ENCODE measurements at regions not wholly inside any gene's neighbourhood (a gene's known extent, or its start where the extent isn't known, plus 50 kb on each side); places are given as distances from the start of the nearest gene placed in this dataset.

DNA sequence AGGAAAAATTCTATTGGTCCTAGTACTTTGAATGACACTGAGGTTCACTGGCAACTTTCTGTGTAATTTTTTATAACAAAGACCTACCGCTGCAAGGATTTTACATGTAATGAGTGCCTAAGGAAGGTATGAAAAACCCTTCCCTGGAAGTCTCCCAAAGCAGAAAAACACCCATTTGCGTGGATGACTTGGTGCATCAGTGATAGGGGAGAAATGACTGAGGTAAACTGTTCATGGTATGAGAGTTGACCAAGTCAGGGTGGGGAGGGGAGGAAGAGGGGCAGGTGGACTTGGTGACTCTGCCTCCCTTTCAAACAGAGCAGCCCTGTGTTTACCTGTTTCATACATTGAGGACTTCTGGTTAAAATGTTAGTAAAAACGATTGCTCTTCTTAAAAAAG lies 78.8 kb upstream of the IPO9 start (continued):
- TF ChIP-seq, protein P1, sequence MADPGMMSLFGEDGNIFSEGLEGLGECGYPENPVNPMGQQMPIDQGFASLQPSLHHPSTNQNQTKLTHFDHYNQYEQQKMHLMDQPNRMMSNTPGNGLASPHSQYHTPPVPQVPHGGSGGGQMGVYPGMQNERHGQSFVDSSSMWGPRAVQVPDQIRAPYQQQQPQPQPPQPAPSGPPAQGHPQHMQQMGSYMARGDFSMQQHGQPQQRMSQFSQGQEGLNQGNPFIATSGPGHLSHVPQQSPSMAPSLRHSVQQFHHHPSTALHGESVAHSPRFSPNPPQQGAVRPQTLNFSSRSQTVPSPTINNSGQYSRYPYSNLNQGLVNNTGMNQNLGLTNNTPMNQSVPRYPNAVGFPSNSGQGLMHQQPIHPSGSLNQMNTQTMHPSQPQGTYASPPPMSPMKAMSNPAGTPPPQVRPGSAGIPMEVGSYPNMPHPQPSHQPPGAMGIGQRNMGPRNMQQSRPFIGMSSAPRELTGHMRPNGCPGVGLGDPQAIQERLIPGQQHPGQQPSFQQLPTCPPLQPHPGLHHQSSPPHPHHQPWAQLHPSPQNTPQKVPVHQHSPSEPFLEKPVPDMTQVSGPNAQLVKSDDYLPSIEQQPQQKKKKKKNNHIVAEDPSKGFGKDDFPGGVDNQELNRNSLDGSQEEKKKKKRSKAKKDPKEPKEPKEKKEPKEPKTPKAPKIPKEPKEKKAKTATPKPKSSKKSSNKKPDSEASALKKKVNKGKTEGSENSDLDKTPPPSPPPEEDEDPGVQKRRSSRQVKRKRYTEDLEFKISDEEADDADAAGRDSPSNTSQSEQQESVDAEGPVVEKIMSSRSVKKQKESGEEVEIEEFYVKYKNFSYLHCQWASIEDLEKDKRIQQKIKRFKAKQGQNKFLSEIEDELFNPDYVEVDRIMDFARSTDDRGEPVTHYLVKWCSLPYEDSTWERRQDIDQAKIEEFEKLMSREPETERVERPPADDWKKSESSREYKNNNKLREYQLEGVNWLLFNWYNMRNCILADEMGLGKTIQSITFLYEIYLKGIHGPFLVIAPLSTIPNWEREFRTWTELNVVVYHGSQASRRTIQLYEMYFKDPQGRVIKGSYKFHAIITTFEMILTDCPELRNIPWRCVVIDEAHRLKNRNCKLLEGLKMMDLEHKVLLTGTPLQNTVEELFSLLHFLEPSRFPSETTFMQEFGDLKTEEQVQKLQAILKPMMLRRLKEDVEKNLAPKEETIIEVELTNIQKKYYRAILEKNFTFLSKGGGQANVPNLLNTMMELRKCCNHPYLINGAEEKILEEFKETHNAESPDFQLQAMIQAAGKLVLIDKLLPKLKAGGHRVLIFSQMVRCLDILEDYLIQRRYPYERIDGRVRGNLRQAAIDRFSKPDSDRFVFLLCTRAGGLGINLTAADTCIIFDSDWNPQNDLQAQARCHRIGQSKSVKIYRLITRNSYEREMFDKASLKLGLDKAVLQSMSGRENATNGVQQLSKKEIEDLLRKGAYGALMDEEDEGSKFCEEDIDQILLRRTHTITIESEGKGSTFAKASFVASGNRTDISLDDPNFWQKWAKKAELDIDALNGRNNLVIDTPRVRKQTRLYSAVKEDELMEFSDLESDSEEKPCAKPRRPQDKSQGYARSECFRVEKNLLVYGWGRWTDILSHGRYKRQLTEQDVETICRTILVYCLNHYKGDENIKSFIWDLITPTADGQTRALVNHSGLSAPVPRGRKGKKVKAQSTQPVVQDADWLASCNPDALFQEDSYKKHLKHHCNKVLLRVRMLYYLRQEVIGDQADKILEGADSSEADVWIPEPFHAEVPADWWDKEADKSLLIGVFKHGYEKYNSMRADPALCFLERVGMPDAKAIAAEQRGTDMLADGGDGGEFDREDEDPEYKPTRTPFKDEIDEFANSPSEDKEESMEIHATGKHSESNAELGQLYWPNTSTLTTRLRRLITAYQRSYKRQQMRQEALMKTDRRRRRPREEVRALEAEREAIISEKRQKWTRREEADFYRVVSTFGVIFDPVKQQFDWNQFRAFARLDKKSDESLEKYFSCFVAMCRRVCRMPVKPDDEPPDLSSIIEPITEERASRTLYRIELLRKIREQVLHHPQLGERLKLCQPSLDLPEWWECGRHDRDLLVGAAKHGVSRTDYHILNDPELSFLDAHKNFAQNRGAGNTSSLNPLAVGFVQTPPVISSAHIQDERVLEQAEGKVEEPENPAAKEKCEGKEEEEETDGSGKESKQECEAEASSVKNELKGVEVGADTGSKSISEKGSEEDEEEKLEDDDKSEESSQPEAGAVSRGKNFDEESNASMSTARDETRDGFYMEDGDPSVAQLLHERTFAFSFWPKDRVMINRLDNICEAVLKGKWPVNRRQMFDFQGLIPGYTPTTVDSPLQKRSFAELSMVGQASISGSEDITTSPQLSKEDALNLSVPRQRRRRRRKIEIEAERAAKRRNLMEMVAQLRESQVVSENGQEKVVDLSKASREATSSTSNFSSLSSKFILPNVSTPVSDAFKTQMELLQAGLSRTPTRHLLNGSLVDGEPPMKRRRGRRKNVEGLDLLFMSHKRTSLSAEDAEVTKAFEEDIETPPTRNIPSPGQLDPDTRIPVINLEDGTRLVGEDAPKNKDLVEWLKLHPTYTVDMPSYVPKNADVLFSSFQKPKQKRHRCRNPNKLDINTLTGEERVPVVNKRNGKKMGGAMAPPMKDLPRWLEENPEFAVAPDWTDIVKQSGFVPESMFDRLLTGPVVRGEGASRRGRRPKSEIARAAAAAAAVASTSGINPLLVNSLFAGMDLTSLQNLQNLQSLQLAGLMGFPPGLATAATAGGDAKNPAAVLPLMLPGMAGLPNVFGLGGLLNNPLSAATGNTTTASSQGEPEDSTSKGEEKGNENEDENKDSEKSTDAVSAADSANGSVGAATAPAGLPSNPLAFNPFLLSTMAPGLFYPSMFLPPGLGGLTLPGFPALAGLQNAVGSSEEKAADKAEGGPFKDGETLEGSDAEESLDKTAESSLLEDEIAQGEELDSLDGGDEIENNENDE (IDR thresholded peaks at IDR 0.05; ENCODE audit: insufficient replicate concordance, low read length): no peak
- no peak for TF ChIP-seq SIX5 (IDR thresholded peaks at IDR 0.05; ENCODE audit: low read depth, low read length)
- TF ChIP-seq RBBP5 (IDR thresholded peaks at IDR 0.05; ENCODE audit: borderline replicate concordance, low read depth, low read length): no peak
- no peak for TF ChIP-seq KDM1A (IDR thresholded peaks at IDR 0.05; ENCODE audit: borderline replicate concordance, low read length)
- no peak for TF ChIP-seq KDM5A (IDR thresholded peaks at IDR 0.05; ENCODE audit: low read length)
- TF ChIP-seq, protein P2, sequence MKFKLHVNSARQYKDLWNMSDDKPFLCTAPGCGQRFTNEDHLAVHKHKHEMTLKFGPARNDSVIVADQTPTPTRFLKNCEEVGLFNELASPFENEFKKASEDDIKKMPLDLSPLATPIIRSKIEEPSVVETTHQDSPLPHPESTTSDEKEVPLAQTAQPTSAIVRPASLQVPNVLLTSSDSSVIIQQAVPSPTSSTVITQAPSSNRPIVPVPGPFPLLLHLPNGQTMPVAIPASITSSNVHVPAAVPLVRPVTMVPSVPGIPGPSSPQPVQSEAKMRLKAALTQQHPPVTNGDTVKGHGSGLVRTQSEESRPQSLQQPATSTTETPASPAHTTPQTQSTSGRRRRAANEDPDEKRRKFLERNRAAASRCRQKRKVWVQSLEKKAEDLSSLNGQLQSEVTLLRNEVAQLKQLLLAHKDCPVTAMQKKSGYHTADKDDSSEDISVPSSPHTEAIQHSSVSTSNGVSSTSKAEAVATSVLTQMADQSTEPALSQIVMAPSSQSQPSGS (IDR thresholded peaks at IDR 0.05; ENCODE audit: low read length): no peak
- no peak for TF ChIP-seq TCF12 (IDR thresholded peaks at IDR 0.05; ENCODE audit: low read depth, low read length)
- TF ChIP-seq EZH2 (IDR thresholded peaks at IDR 0.05; ENCODE audit: low read depth, low read length, severe bottlenecking): no peak
- no peak for TF ChIP-seq HDAC2 (IDR thresholded peaks at IDR 0.05; ENCODE audit: borderline replicate concordance in 1 of 2, low read depth in 2 of 2, low read length in 2 of 2)

Data from H1 (cell line).